ENCODE measurements at regions not wholly inside any gene's neighbourhood (a gene's known extent, or its start where the extent isn't known, plus 50 kb on each side); places are given as distances from the start of the nearest gene placed in this dataset.

DNA sequence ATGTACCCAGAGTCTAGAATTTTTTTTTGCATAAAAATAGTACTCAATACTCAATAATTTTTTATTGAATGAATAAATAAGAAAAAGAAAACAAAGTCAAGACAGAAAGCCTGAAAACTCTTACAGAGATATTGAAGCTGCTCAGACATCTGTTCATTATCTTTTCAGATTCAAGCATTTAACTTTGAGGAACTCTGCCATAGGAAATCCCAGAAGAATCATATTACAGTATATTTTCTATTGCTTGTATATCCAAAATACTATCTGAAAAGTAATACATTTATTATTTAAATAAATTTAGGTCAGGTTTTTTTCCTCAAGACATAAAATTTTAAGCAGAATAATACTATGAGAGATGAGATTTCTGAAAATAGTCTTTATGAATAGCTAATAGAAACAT is 755.9 kb upstream of the ADGRL4 start:
- no peak for DNase-seq (ENCODE audit: low spot score, unreplicated experiment)
- H3K27me3 Mint-ChIP-seq: no peaks in the 10 kb centered on the region
- H3K9me3 Mint-ChIP-seq (ENCODE audit: low read depth): peaks cover 4% of the 10 kb centered on the region
- no peaks in the 10 kb centered on the region for H3K4me1 Mint-ChIP-seq (ENCODE audit: low read depth)
- no peak overlapping the region for H3K27ac Mint-ChIP-seq
- no peaks in the 10 kb centered on the region for H3K36me3 Mint-ChIP-seq (ENCODE audit: insufficient read depth)
- TF ChIP-seq, protein P1, sequence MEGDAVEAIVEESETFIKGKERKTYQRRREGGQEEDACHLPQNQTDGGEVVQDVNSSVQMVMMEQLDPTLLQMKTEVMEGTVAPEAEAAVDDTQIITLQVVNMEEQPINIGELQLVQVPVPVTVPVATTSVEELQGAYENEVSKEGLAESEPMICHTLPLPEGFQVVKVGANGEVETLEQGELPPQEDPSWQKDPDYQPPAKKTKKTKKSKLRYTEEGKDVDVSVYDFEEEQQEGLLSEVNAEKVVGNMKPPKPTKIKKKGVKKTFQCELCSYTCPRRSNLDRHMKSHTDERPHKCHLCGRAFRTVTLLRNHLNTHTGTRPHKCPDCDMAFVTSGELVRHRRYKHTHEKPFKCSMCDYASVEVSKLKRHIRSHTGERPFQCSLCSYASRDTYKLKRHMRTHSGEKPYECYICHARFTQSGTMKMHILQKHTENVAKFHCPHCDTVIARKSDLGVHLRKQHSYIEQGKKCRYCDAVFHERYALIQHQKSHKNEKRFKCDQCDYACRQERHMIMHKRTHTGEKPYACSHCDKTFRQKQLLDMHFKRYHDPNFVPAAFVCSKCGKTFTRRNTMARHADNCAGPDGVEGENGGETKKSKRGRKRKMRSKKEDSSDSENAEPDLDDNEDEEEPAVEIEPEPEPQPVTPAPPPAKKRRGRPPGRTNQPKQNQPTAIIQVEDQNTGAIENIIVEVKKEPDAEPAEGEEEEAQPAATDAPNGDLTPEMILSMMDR (IDR thresholded peaks at IDR 0.05; ENCODE audit: unreplicated experiment): no peak
- no peak overlapping the region for H3K4me3 Mint-ChIP-seq (ENCODE audit: low read depth)

DNA sequence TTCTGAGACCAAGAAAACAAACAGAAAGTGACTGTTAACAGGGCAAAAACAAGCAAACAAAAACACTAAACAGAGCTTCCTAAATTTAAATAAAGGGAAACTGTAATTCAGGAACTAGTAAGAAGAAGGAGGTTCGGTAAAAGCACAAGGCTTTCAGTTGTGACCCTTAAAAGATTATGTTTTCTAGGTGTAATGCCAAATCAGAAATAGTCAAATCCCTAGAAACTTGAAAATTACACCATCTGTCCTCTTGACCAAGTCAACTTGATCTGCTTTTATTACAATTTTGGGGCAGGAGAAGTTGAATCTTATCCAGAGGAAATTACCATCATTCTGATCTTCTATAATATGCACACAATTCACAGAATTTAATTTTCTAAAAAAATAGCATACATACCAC is 754.0 kb upstream of the ADGRL4 start:
- H3K27me3 Mint-ChIP-seq: no peaks in the 10 kb centered on the region
- no peak overlapping the region for H3K27ac Mint-ChIP-seq
- no peaks in the 10 kb centered on the region for H3K4me1 Mint-ChIP-seq (ENCODE audit: low read depth)
- TF ChIP-seq, protein P1 (IDR thresholded peaks at IDR 0.05; ENCODE audit: unreplicated experiment): no peak
- no peak for DNase-seq (ENCODE audit: low spot score, unreplicated experiment)
- peaks cover 4% of the 10 kb centered on the region for H3K9me3 Mint-ChIP-seq (ENCODE audit: low read depth)
- H3K4me3 Mint-ChIP-seq (ENCODE audit: low read depth): no peak overlapping the region
- H3K36me3 Mint-ChIP-seq (ENCODE audit: insufficient read depth): no peaks in the 10 kb centered on the region

DNA sequence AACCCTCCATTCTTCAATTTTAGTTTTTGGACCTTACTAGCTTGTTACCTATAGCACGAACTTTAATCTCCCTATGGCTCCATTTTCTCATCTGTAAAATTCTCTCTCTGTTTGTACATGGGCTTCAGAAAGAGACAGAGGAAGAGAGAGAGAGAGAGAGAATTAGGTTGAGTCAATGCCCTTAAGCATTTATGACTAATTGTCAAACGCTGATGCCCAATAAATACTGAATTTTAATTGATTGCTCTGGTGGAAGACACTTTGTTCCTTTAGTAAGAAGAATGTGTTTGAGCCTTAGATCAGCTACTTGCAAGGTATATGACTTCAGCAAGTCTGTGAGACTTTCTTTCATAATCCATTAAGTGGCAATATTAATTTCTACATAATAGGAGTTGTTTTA is 743.1 kb upstream of the ADGRL4 start:
- H3K27ac Mint-ChIP-seq: no peak overlapping the region
- no peaks in the 10 kb centered on the region for H3K27me3 Mint-ChIP-seq
- TF ChIP-seq, protein P1 (IDR thresholded peaks at IDR 0.05; ENCODE audit: unreplicated experiment): no peak
- H3K9me3 Mint-ChIP-seq (ENCODE audit: low read depth): no peaks in the 10 kb centered on the region
- no peaks in the 10 kb centered on the region for H3K36me3 Mint-ChIP-seq (ENCODE audit: insufficient read depth)
- no peaks in the 10 kb centered on the region for H3K4me1 Mint-ChIP-seq (ENCODE audit: low read depth)
- no peak for DNase-seq (ENCODE audit: low spot score, unreplicated experiment)
- H3K4me3 Mint-ChIP-seq (ENCODE audit: low read depth): no peak overlapping the region

DNA sequence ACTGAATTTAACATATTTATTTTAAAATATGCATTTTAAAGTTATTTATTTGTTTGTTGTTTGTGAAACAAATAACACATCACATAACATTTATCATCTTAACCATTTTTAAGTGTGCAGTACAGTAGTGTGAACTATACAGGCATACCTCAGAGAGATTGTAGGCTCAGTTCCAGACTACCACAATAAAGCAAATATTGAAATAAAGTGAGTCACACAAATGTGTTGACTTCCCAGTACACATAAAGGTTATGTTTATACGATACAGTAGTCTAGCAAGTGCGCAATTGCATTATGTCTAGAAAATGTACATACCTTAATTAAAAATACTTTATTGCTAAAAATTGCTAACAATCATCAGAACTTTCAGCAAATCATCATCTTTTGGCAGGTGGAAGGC is 739.4 kb upstream of the ADGRL4 start:
- Mint-ChIP-seq H3K27me3 (no peaks in the 10 kb centered on the region), H3K36me3 (ENCODE audit: insufficient read depth) (no peaks in the 10 kb centered on the region), H3K4me1 (ENCODE audit: low read depth) (no peaks in the 10 kb centered on the region), H3K4me3 (ENCODE audit: low read depth) (no peak overlapping the region), H3K9me3 (ENCODE audit: low read depth) (no peaks in the 10 kb centered on the region), H3K27ac (no peak overlapping the region)
- no peak for DNase-seq (ENCODE audit: low spot score, unreplicated experiment)
- TF ChIP-seq, protein P1 (IDR thresholded peaks at IDR 0.05; ENCODE audit: unreplicated experiment): no peak

DNA sequence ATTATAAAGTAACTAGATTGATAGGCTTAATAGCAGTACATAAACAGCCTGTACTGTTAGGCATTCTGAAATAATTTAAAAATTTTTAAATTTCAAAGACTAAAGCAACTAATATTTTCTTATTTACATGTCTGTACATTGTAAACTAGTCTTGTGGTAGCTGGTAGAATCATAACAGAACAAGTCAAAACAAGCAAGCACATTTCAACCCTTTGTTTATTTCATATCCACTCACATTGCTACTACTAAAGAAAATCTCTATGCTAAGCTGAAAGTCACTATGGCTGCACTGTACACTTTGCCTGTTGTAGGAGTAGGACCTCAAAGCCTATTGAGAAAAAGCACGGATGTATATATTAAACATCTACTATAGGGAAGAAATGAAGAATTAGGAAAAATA is 738.2 kb upstream of the ADGRL4 start:
- H3K9me3 Mint-ChIP-seq (ENCODE audit: low read depth): peaks cover 2% of the 10 kb centered on the region
- no peaks in the 10 kb centered on the region for H3K36me3 Mint-ChIP-seq (ENCODE audit: insufficient read depth)
- H3K27me3 Mint-ChIP-seq: no peaks in the 10 kb centered on the region
- no peaks in the 10 kb centered on the region for H3K4me1 Mint-ChIP-seq (ENCODE audit: low read depth)
- DNase-seq (ENCODE audit: low spot score, unreplicated experiment): no peak
- H3K27ac Mint-ChIP-seq: no peak overlapping the region
- TF ChIP-seq, protein P1 (IDR thresholded peaks at IDR 0.05; ENCODE audit: unreplicated experiment): no peak
- no peak overlapping the region for H3K4me3 Mint-ChIP-seq (ENCODE audit: low read depth)
